Brain microvascular endothelial cell (primary cell): ENCODE measurements at regions not wholly inside any gene's neighbourhood (a gene's known extent, or its start where the extent isn't known, plus 50 kb on each side); places are given as distances from the start of the nearest gene placed in this dataset.

Experiments
- DNase-seq: peaks from one replicate; pipeline ENCODE4 v3.0.0-alpha.2; 2020
- H3K27ac ChIP-seq: fragments of 250-450 bp; sonication (Bioruptor Pico); 2 replicates; pipeline ENCODE4 v1.5.1; 2020; ENCODE audit warnings: mild to moderate bottlenecking, moderate library complexity
- H3K27me3 ChIP-seq: fragments of 250-450 bp; sonication (Bioruptor Pico); replicated peaks from 2 replicates; pipeline ENCODE4 v1.5.1; 2020; ENCODE audit warnings: mild to moderate bottlenecking
- H3K36me3 ChIP-seq: fragments of 250-450 bp; sonication (Bioruptor Pico); replicated peaks from 2 replicates; pipeline ENCODE4 v1.5.1; 2020; ENCODE audit warnings: mild to moderate bottlenecking
- H3K4me3 ChIP-seq: 2 replicates; pipeline ENCODE4 v1.5.1; 2011; ENCODE audit warnings: low read depth, mild to moderate bottlenecking, control low read depth, low read length, moderate library complexity
- CTCF ChIP-seq: IDR thresholded peaks from 2 replicates; pipeline ENCODE4 v1.5.1; 2011; ENCODE audit warnings: low read depth, mild to moderate bottlenecking, moderate library complexity, low read length, control low read depth, inconsistent platforms; ENCODE audit errors: missing control alignments
- in situ Hi-C: cut with HindIII; loops from 2 replicates; pipeline ENCODE4 v1.10.0; 2017; ENCODE audit warnings: low sequenced_read_pairs, low pct_ligation_motif_present

GRCh38 chr1:188261849-188262248, 1433.1 kb downstream of the PLA2G4A start:
- Histone ChIP-seq H3K27me3 (no peaks in the 10 kb centered on the region), H3K36me3 (no peaks in the 10 kb centered on the region), H3K27ac (no peak overlapping the region), H3K4me3 (no peak overlapping the region)
- DNase-seq: no peak
- no peak for TF ChIP-seq CTCF
- in situ Hi-C loops: no loop called here

- no peak for TF ChIP-seq CTCF
- Histone ChIP-seq H3K4me3 (no peak overlapping the region), H3K27me3 (no peaks in the 10 kb centered on the region), H3K36me3 (no peaks in the 10 kb centered on the region), H3K27ac (no peak overlapping the region)
- no peak for DNase-seq
- in situ Hi-C loops: no loop called here
These were observed 1441.2 kb downstream of the PLA2G4A start for GRCh38 chr1:188269956-188270355.

- in situ Hi-C loops: no loop called here
- no peak overlapping the region for H3K27ac ChIP-seq
- H3K4me3 ChIP-seq: no peak overlapping the region
- H3K36me3 ChIP-seq: no peaks in the 10 kb centered on the region
- no peak for TF ChIP-seq CTCF
- no peak for DNase-seq
- H3K27me3 ChIP-seq: no peaks in the 10 kb centered on the region
These were observed 1441.7 kb downstream of the PLA2G4A start for GRCh38 chr1:188270497-188270896.

- H3K36me3 ChIP-seq: no peaks in the 10 kb centered on the region
- TF ChIP-seq CTCF: no peak
- no peaks in the 10 kb centered on the region for H3K27me3 ChIP-seq
- in situ Hi-C loops: no loop called here
- no peak overlapping the region for H3K4me3 ChIP-seq
- no peak for DNase-seq
- no peak overlapping the region for H3K27ac ChIP-seq
These were observed 1449.0 kb downstream of the PLA2G4A start for GRCh38 chr1:188277771-188278170.

GRCh38 chr1:188281921-188282320, 1453.2 kb downstream of the PLA2G4A start:
- no peak for TF ChIP-seq CTCF
- no peaks in the 10 kb centered on the region for H3K36me3 ChIP-seq
- in situ Hi-C loops: no loop called here
- no peak overlapping the region for H3K4me3 ChIP-seq
- no peaks in the 10 kb centered on the region for H3K27me3 ChIP-seq
- H3K27ac ChIP-seq: no peak overlapping the region
- peak; percentile 2 for DNase-seq

- Histone ChIP-seq H3K4me3 (no peak overlapping the region), H3K27ac (no peak overlapping the region), H3K36me3 (no peaks in the 10 kb centered on the region), H3K27me3 (no peaks in the 10 kb centered on the region)
- TF ChIP-seq CTCF: no peak
- in situ Hi-C loops: no loop called here
- DNase-seq: no peak
These were observed 1466.4 kb downstream of the PLA2G4A start for GRCh38 chr1:188295157-188295556.
